ENCODE measurements at regions not wholly inside any gene's neighbourhood (a gene's known extent, or its start where the extent isn't known, plus 50 kb on each side); places are given as distances from the start of the nearest gene placed in this dataset.

DNA sequence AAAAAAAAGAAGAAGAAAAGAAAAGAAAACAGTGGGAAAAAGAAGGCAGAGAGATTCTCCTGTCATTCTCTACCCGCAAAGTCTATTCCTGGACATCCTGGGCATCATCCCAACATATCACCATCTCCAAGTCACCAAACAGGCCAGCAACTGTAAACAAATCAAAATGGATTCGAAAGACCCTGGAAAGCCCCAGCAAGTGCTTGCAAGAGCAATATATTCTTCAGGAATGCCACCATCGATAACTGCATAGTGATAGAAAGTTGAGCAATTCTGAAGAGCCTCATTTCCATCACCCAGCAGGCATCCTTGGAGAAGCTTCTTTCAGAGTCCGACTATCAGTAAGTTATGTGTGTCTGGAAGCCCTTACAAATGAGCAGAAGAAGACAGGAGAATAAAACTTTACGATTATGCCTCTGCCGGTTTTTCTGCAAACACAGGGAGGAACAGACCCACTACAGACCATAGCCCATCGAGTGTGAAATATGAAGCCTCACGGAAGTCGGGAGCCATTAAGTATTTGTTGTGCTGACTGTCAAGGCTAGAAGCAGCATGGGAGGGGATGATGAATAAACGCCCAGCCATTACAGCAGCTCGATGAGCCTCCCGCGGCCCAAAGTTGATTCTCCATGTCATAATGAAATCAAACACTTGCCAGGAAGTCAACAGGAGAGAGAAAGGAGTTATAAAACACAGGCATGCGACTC, 64.5 kb upstream of the SEC14L1 start (continued):
- peak; percentile 63 for TF ChIP-seq ZNF518A (tag by site-specific recombination; conservative IDR thresholded peaks at IDR 0.05; ENCODE audit: low read depth)
- peak; percentile 62 for TF ChIP-seq ZNF335 (tag by site-specific recombination; conservative IDR thresholded peaks at IDR 0.05)
- TF ChIP-seq ZNF791 (tag by site-specific recombination; IDR thresholded peaks at IDR 0.05), result no peak
- TF ChIP-seq ZSCAN23 (tag by site-specific recombination; IDR thresholded peaks at IDR 0.05), result no peak
- TF ChIP-seq RBAK (tag by site-specific recombination; IDR thresholded peaks at IDR 0.05), result no peak
- no peak for TF ChIP-seq ZNF560 (tag by site-specific recombination; IDR thresholded peaks at IDR 0.05; ENCODE audit: borderline replicate concordance)
- TF ChIP-seq ZNF473 (tag by site-specific recombination; IDR thresholded peaks at IDR 0.05), result no peak
- no peak for TF ChIP-seq ZNF785 (tag by site-specific recombination; IDR thresholded peaks at IDR 0.05)
- TF ChIP-seq ZFP41 (tag by site-specific recombination; IDR thresholded peaks at IDR 0.05; ENCODE audit: borderline replicate concordance), result no peak
- no peak for TF ChIP-seq ZNF138 (tag by site-specific recombination; IDR thresholded peaks at IDR 0.05; ENCODE audit: borderline replicate concordance)
- TF ChIP-seq, protein P1, sequence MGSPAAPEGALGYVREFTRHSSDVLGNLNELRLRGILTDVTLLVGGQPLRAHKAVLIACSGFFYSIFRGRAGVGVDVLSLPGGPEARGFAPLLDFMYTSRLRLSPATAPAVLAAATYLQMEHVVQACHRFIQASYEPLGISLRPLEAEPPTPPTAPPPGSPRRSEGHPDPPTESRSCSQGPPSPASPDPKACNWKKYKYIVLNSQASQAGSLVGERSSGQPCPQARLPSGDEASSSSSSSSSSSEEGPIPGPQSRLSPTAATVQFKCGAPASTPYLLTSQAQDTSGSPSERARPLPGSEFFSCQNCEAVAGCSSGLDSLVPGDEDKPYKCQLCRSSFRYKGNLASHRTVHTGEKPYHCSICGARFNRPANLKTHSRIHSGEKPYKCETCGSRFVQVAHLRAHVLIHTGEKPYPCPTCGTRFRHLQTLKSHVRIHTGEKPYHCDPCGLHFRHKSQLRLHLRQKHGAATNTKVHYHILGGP (tag by site-specific recombination; IDR thresholded peaks at IDR 0.05), result no peak
- TF ChIP-seq, protein P2, sequence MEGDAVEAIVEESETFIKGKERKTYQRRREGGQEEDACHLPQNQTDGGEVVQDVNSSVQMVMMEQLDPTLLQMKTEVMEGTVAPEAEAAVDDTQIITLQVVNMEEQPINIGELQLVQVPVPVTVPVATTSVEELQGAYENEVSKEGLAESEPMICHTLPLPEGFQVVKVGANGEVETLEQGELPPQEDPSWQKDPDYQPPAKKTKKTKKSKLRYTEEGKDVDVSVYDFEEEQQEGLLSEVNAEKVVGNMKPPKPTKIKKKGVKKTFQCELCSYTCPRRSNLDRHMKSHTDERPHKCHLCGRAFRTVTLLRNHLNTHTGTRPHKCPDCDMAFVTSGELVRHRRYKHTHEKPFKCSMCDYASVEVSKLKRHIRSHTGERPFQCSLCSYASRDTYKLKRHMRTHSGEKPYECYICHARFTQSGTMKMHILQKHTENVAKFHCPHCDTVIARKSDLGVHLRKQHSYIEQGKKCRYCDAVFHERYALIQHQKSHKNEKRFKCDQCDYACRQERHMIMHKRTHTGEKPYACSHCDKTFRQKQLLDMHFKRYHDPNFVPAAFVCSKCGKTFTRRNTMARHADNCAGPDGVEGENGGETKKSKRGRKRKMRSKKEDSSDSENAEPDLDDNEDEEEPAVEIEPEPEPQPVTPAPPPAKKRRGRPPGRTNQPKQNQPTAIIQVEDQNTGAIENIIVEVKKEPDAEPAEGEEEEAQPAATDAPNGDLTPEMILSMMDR (tag by site-specific recombination; IDR thresholded peaks at IDR 0.05), result no peak
- TF ChIP-seq ZNF112 (tag by site-specific recombination; IDR thresholded peaks at IDR 0.05), result no peak
- no peak for TF ChIP-seq OVOL3 (tag by site-specific recombination; IDR thresholded peaks at IDR 0.05)
- TF ChIP-seq ZBTB1 (tag by site-specific recombination; IDR thresholded peaks at IDR 0.05), result no peak
- TF ChIP-seq ZNF133 (tag by site-specific recombination; IDR thresholded peaks at IDR 0.05), result peak; percentile 84
- TF ChIP-seq ZNF747 (tag by site-specific recombination; IDR thresholded peaks at IDR 0.05), result no peak
- TF ChIP-seq ZNF202 (tag by site-specific recombination; IDR thresholded peaks at IDR 0.05; ENCODE audit: borderline replicate concordance), result no peak
- TF ChIP-seq ZNF645 (tag by site-specific recombination; IDR thresholded peaks at IDR 0.05), result no peak
- TF ChIP-seq ZBTB26 (tag by site-specific recombination; optimal IDR thresholded peaks at IDR 0.05), result no peak
- TF ChIP-seq ZBTB8A (tag by site-specific recombination; IDR thresholded peaks at IDR 0.05), result no peak
- TF ChIP-seq ZNF366 (tag by site-specific recombination; conservative IDR thresholded peaks at IDR 0.05), result no peak
- TF ChIP-seq, protein P3, sequence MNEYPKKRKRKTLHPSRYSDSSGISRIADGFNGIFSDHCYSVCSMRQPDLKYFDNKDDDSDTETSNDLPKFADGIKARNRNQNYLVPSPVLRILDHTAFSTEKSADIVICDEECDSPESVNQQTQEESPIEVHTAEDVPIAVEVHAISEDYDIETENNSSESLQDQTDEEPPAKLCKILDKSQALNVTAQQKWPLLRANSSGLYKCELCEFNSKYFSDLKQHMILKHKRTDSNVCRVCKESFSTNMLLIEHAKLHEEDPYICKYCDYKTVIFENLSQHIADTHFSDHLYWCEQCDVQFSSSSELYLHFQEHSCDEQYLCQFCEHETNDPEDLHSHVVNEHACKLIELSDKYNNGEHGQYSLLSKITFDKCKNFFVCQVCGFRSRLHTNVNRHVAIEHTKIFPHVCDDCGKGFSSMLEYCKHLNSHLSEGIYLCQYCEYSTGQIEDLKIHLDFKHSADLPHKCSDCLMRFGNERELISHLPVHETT (tag by site-specific recombination; IDR thresholded peaks at IDR 0.05), result no peak
- 0 out of 2 replicates have a peak, but pooled peaks have one; percentile 43 for TF ChIP-seq ZNF561 (tag by site-specific recombination; IDR thresholded peaks at IDR 0.05; ENCODE audit: borderline replicate concordance)
- no peak for TF ChIP-seq ZNF530 (tag by site-specific recombination; IDR thresholded peaks at IDR 0.05; ENCODE audit: low read depth)
- no peak for TF ChIP-seq ZNF600 (tag by site-specific recombination; IDR thresholded peaks at IDR 0.05)
- TF ChIP-seq ZNF544 (tag by site-specific recombination; IDR thresholded peaks at IDR 0.05), result no peak
- TF ChIP-seq SP3 (tag by site-specific recombination; IDR thresholded peaks at IDR 0.05), result no peak

Data from HEK293 (cell line).